ENCODE measurements at regions not wholly inside any gene's neighbourhood (a gene's known extent, or its start where the extent isn't known, plus 50 kb on each side); places are given as distances from the start of the nearest gene placed in this dataset.

- TF ChIP-seq CTCF (conservative IDR thresholded peaks at IDR 0.05 in 1 of 2, IDR thresholded peaks at IDR 0.05 in 1 of 2; ENCODE audit: low read depth in 1 of 2, low read length in 2 of 2), result no peak
- TF ChIP-seq EZH2 (IDR thresholded peaks at IDR 0.05; ENCODE audit: low read length, missing control alignments), result no peak
Measured at GRCh38 chr18:68480196-68480595, 234.7 kb downstream of the TMX3 start.
